HG02610 (cell line): ENCODE measurements at regions not wholly inside any gene's neighbourhood (a gene's known extent, or its start where the extent isn't known, plus 50 kb on each side); places are given as distances from the start of the nearest gene placed in this dataset.
"Not testable (repeated sequence)": the region's sequence is repeated elsewhere in the genome, so short reads cannot be mapped to it uniquely, and the experiment has no call there.

Experiments
- ATAC-seq: cut with Tn5 transposase; IDR thresholded peaks from one replicate; pipeline ENCODE4 v1.9.1; 2021; ENCODE audit warnings: mild to moderate bottlenecking, moderate library complexity; ENCODE audit not compliant: unreplicated experiment

- not testable (repeated sequence) for ATAC-seq
Measured at GRCh38 chr3:192968901-192969300, 51.2 kb upstream of the MB21D2 start.

- no peak for ATAC-seq
Measured at GRCh38 chr3:192980632-192981031, 63.0 kb upstream of the MB21D2 start.

DNA sequence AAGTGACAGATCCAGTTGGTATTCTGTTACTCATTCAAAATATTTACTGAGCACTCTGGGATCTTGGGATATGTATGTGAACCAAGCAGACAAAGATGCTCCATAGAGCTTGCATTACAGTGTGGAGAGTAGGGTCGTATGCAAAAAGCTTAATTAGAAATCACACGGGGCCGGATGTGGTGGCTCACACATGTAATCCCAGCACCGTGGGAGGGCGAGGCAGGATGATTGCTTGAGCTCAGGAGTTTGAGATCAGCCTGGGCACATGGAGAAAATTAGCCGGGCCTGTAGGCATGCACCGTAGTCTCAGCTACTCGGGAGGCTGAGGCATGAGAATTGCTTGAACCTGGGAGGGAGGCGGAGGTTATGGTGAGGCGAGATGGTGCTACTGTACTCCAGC lies 68.7 kb upstream of the MB21D2 start:
- no peak for ATAC-seq

- ATAC-seq = no peak
Measured at GRCh38 chr3:192991356-192991755, 73.7 kb upstream of the MB21D2 start.

GRCh38 chr3:192992361-192992760 lies 74.7 kb upstream of the MB21D2 start:
- ATAC-seq = no peak

- ATAC-seq = no peak
Measured at GRCh38 chr3:192993411-192993810, 75.8 kb upstream of the MB21D2 start.

DNA sequence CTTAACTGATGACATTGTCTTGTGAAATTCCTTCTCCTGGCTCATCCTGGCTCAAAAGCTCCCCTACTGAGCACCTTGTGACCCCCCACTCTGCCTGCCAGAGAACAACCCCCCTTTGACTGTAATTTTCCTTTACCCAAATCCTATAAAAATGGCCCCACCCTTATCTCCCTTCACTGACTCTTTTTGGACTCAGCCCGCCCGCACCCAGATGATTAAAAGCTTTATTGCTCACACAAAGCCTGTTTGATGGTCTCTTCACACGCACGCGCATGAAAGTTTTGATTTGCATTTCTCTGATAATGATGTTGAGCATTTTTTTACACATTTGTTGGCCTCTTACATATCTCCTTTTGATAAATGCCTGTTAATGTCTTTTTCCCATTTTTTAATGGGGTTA lies 83.5 kb upstream of the MB21D2 start:
- not testable (repeated sequence) for ATAC-seq

GRCh38 chr3:193003624-193004023 lies 86.0 kb upstream of the MB21D2 start:
- ATAC-seq = not testable (repeated sequence)

DNA sequence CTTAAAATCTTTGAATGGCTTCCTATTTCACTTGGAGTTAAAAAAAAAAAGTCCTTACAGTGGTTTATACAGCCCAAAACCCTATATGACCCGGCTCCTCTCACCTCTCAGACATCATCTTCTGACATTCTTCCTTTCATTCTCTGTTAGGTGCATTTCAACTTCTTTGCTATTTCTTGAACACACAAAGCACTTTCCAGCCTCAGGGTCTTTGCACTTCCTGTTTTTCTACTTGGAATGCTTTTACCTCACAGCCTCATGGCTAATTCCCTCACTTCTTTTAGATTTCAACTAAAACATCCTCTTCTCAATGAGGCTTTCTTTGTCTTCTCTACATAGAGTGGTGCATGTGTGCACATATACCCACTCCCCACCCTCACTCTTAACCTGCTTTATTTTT lies 91.0 kb upstream of the MB21D2 start:
- ATAC-seq = no peak

GRCh38 chr3:193010191-193010590 lies 92.5 kb upstream of the MB21D2 start:
- no peak for ATAC-seq

DNA sequence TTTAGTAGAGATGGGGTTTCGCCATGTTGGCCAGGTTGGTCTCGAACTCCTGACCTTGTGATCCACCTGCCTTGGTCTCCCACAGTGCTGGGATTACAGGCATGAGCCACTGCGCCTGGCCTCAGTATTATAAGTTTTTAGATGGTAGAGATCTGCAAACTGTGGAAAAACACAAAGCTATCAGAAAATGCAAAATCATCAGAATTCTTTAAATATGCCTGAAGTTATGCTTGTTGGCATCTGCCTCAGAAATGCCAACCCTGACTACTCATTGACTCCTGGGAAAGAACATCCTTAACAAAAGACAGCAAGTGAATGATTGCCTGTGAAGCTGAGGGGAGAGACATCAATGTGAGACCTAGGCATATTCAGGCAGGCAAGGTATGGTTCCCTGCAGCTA lies 94.3 kb upstream of the MB21D2 start:
- ATAC-seq = no peak

DNA sequence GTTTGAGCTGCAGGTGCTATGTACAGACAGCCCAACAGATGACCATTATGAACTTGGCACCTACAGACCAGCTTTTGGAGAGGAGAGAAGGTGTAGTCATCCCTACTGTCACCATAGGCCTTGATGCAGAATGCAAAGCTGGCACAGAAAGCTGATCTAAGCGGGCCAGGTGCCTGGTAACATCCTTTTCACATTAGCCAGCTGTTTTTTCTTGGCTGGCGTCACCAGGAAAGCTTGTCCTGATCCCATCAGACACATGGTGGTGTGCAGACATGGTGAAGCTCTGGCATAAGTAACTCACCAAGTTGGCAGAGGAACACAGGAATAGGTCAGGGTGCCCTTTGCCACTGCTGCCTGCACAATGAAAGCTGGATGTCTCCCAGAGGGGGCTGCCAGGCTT lies 97.2 kb upstream of the MB21D2 start:
- no peak for ATAC-seq

DNA sequence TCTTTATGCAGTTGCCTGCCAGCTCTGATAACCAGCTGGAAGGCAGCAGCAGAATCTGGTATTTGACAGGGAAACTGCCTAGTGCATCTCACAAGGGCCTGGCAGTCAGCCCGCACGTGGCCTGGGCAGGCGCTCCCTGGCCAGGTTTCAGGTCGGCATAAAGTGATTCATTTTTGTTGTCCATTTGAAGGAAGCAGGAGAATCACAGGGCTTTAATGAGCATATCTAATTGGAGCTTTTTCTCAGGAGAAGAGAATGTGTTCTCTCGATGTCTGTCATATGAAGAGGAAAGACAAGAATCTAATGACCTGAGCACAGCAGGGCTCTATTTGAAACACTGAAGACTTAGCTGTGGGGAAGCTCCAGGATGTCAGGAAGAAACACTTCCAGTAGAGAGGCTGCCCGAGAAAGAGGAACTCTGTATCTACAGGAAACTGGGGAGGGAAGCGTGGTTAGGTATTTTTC lies 98.8 kb upstream of the MB21D2 start:
- no peak for ATAC-seq

DNA sequence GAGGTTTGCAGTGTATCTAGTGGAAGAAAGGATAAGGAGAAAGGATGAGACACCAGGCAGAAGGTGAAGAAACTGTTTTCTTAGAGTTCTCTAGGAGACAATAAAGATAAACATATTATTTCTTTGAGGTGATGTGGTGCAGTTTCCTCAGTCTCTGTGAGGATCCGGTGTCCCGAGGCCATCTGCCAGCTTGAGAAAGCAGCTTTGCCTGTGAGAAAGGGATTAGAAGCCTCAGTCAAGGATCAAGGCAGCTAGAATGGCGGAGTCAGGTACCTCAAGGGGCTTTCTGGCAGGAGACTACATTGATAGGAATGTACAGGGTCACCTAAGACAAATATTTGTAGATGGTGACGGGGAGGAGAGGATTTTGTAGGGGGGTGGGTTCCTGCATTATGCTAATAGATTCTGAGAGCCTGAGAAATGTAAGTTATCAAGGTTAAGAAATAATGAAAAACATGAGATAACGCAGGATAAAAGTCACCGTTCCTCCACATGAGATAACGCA lies 103.9 kb upstream of the MB21D2 start:
- ATAC-seq = no peak

DNA sequence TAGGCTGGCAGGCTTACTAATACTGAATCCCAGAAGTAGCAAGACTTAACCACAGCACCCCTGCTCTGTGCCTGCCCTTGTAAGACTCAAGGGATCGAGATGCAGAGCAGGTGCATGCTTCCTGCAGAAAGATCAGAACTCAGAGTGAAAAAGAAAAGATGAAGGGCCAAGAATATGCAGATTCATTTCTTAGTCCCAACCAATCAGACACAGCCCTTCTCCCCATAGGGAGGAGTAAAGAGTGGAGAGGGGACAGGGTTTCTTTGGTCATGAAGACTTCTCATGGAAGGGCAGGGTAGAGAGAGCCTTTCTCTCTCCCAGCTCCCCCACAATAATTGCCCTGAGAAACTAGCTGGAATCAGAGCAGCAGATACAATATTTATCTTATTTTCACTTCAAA lies 105.6 kb upstream of the MB21D2 start:
- ATAC-seq = no peak

GRCh38 chr3:193028258-193028657 lies 110.6 kb upstream of the MB21D2 start:
- ATAC-seq = no peak

DNA sequence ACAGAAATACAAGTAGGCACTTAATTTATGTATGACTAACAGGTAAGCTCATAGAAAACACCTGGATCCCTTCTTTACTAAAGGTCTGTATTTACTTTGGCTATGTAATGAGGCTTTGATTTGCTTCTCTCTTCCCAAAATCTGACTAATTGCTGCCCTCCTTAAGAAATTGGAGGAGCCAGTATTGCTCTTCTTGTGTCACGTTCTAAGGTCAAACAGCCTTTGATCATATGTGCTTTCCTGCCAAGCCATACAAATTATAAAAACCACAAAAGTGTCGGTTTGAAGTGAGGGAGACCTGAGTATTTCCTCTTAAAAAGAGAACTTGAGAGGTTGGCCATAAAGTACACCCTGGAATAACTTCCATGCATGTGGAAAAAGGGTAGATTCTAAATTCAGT lies 112.1 kb upstream of the MB21D2 start:
- no peak for ATAC-seq

GRCh38 chr3:193030276-193030675 lies 112.6 kb upstream of the MB21D2 start:
- ATAC-seq = no peak

GRCh38 chr3:193031911-193032310 lies 114.3 kb upstream of the MB21D2 start:
- ATAC-seq = no peak

- ATAC-seq = no peak
Measured at GRCh38 chr3:193033226-193033780, 115.6 kb upstream of the MB21D2 start.

GRCh38 chr3:193037828-193038227 lies 120.2 kb upstream of the MB21D2 start:
- not testable (repeated sequence) for ATAC-seq

GRCh38 chr3:193039058-193039457 lies 121.4 kb upstream of the MB21D2 start:
- ATAC-seq = no peak
